Astrocyte of the cerebellum (primary cell): ENCODE measurements at regions not wholly inside any gene's neighbourhood (a gene's known extent, or its start where the extent isn't known, plus 50 kb on each side); places are given as distances from the start of the nearest gene placed in this dataset.
"Not testable (repeated sequence)": the region's sequence is repeated elsewhere in the genome, so short reads cannot be mapped to it uniquely, and the experiment has no call there.

Source experiments
- DNase-seq: peaks from one replicate; pipeline ENCODE4 v3.0.0-alpha.2; 2011; ENCODE audit warnings: low read depth
- H3K4me3 ChIP-seq: 2 replicates; pipeline ENCODE4 v1.5.1; 2011; ENCODE audit warnings: mild to moderate bottlenecking, low read depth, low read length, moderate library complexity
- CTCF ChIP-seq: IDR thresholded peaks from 2 replicates; pipeline ENCODE4 v1.5.1; 2012; ENCODE audit warnings: low read length, low read depth, moderate library complexity, mild to moderate bottlenecking; ENCODE audit errors: missing control alignments
- in situ Hi-C: cut with HindIII; loops from 2 replicates; pipeline ENCODE4 v1.10.0; 2017; ENCODE audit warnings: low sequenced_read_pairs

- in situ Hi-C loops = no loop called here
- no peak overlapping the region for H3K4me3 ChIP-seq
These were observed 64.9 kb upstream of the ZCCHC2 start for GRCh38 chr18:62457877-62458276.

DNA sequence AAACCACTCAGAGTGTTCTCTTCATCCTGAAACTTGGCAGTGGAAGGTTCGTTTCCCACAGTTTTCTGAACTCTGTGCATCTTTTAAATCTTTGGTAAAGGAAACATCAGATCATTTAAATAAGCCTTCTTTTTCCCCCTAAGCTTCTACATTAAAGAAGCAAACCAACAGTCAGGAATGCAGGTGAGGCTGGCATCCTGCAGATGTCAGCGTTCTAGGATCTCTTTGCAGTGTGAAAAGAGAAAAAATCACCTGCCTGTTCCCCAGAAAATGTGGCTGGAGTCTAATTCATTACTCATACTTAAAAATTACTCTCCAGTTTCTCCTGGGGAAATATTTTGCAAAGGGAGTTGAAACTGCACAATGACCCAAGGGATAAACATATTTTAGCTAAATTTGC, 64.5 kb upstream of the ZCCHC2 start:
- TF ChIP-seq CTCF = no peak
- DNase-seq = no peak
- in situ Hi-C loops = no loop called here
- no peak overlapping the region for H3K4me3 ChIP-seq

More at GRCh38 chr18:62457877-62458276, 64.9 kb upstream of the ZCCHC2 start:
- no peak for DNase-seq
- no peak for TF ChIP-seq CTCF

- in situ Hi-C loops = no loop called here
- H3K4me3 ChIP-seq = no peak overlapping the region
- DNase-seq = no peak
- no peak for TF ChIP-seq CTCF
These were observed 63.7 kb upstream of the ZCCHC2 start for GRCh38 chr18:62458868-62459716.

- no peak for DNase-seq
These were observed 61.9 kb upstream of the ZCCHC2 start for GRCh38 chr18:62460851-62461300.

DNA sequence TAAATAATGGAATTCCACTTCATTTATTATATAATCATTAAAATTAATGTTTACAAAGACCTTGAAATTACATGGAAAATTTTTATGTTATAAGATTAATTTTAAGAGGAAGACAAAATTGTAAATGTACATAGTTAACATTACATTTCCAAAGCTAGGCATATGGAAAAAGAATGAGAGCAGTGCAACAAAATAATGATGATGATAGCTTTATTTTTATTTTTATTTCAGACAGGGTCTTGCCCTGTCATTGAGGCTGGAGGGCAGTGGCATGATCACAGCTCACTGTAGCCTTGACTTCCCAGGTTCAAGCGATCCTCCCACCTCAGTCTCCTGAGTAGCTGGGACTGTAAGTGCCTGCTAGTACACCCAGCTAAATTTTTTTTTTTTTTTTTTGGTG, 61.2 kb upstream of the ZCCHC2 start:
- no peak overlapping the region for H3K4me3 ChIP-seq
- no peak for DNase-seq
- in situ Hi-C loops = no loop called here
- no peak for TF ChIP-seq CTCF

More at GRCh38 chr18:62460851-62461300, 61.9 kb upstream of the ZCCHC2 start:
- no peak overlapping the region for H3K4me3 ChIP-seq
- in situ Hi-C loops = no loop called here
- no peak for TF ChIP-seq CTCF

DNA sequence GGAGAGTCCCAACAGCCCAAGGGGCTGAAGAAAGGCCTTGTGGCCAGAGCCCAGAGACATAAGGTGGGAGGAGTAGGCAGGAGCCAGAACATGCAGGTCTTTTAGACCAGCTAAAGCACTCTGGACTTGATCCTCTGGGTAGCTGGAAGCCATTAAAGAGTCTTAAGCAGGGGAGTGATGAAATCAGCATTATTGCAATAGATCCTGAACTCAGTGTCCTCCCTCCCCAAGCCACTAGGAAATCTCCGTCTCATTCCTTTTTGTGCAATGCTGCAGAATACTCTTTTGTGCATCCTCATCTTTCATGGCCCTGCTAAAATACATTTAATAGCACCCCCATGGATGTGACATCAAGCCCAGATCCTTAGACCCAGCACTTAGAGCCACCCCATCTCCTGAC, 58.6 kb upstream of the ZCCHC2 start:
- no peak for DNase-seq
- TF ChIP-seq CTCF = no peak
- in situ Hi-C loops = no loop called here
- no peak overlapping the region for H3K4me3 ChIP-seq

DNA sequence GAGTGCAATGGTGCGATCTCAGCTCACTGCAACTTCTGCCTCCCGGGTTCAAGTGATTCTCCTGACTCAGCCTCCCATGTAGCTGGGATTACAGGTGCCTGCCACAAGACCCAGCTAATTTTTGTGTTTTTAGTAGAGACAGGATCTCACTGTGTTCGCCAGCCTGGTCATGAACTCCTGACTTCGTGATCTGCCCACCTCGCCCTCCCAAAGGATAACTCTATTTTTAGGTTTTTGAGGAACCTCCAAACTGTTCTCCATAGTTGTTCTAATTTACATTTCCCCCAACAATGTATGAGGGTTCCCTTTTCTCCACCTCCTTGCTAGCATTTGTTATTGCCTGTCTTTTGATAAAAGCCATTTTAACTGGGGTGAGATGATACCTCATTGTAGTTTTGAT, 53.7 kb upstream of the ZCCHC2 start:
- in situ Hi-C loops, DNase-seq, H3K4me3 ChIP-seq: not testable (repeated sequence)
